ENCODE measurements at regions not wholly inside any gene's neighbourhood (a gene's known extent, or its start where the extent isn't known, plus 50 kb on each side); places are given as distances from the start of the nearest gene placed in this dataset.

DNA sequence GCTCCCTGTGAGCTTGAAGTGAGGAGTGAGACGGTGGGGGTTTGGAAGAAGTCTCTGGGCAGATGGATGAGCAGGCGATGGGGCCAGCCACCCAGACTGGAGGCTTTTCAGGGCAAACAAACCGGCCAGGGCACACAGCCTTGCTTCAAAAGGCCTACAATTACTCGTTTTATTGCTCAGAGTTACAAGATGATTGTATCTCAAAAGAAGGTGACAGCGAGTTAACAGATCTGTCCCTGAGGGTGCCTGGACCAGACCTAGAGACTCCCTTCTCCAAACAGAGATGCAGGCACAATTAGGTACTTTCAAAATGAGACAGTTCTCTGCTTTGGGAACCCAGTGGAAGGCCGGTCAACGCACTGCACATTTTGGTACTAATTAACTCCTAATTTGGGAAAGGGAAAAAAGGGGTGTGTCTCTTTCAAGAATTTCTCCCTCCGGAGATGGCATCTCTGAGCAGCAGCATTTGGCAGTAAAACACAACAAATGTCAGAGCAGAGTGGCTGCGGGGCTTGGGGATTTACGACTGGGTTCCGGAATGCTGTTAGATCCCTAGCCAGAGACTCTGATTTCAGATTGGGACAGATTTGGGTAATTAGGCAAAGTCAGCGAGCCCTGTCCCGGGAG lies 226.7 kb downstream of the TTC32 start:
- H3K79me2 ChIP-seq (ENCODE audit: insufficient read depth, low read length) = no peaks in the 10 kb centered on the region
- H3K4me1 ChIP-seq (ENCODE audit: insufficient read depth, low read length, severe bottlenecking) = no peaks in the 10 kb centered on the region
- TF ChIP-seq, protein P1, sequence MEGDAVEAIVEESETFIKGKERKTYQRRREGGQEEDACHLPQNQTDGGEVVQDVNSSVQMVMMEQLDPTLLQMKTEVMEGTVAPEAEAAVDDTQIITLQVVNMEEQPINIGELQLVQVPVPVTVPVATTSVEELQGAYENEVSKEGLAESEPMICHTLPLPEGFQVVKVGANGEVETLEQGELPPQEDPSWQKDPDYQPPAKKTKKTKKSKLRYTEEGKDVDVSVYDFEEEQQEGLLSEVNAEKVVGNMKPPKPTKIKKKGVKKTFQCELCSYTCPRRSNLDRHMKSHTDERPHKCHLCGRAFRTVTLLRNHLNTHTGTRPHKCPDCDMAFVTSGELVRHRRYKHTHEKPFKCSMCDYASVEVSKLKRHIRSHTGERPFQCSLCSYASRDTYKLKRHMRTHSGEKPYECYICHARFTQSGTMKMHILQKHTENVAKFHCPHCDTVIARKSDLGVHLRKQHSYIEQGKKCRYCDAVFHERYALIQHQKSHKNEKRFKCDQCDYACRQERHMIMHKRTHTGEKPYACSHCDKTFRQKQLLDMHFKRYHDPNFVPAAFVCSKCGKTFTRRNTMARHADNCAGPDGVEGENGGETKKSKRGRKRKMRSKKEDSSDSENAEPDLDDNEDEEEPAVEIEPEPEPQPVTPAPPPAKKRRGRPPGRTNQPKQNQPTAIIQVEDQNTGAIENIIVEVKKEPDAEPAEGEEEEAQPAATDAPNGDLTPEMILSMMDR (IDR thresholded peaks at IDR 0.05; ENCODE audit: low read length) = no peak
- TF ChIP-seq EZH2 (IDR thresholded peaks at IDR 0.05; ENCODE audit: borderline replicate concordance, low read length) = no peak
- no peak overlapping the region for H2AFZ ChIP-seq (ENCODE audit: low read length)
- no peaks in the 10 kb centered on the region for H3F3A ChIP-seq (ENCODE audit: insufficient read depth, low read length)
- no peak overlapping the region for H3K9ac ChIP-seq (ENCODE audit: low read length)
- H3K9me2 ChIP-seq (ENCODE audit: low read depth, low read length) = no peaks in the 10 kb centered on the region
- no peak overlapping the region for H3K4me3 ChIP-seq (ENCODE audit: low read depth, low read length, poor library complexity, severe bottlenecking)
- no peaks in the 10 kb centered on the region for H3K36me3 ChIP-seq (ENCODE audit: insufficient read depth, low read length)
- no peaks in the 10 kb centered on the region for H3K9me3 ChIP-seq (ENCODE audit: low read length)
- H3K4me2 ChIP-seq (ENCODE audit: low read length) = no peak overlapping the region
- H3K27me3 ChIP-seq (ENCODE audit: insufficient read depth, low read length) = no peaks in the 10 kb centered on the region
- no peak overlapping the region for H3K27ac ChIP-seq (ENCODE audit: low read depth, low read length, poor library complexity, severe bottlenecking)
- no peaks in the 10 kb centered on the region for H4K20me1 ChIP-seq (ENCODE audit: insufficient read depth, low read length)

GRCh38 chr2:19674051-19675002 lies 227.5 kb downstream of the TTC32 start:
- Histone ChIP-seq H4K20me1 (ENCODE audit: insufficient read depth, low read length) (no peaks in the 10 kb centered on the region), H3K27ac (ENCODE audit: low read depth, low read length, poor library complexity, severe bottlenecking) (no peak overlapping the region), H3F3A (ENCODE audit: insufficient read depth, low read length) (no peaks in the 10 kb centered on the region), H3K36me3 (ENCODE audit: insufficient read depth, low read length) (no peaks in the 10 kb centered on the region), H3K79me2 (ENCODE audit: insufficient read depth, low read length) (no peaks in the 10 kb centered on the region), H3K9me2 (ENCODE audit: low read depth, low read length) (no peaks in the 10 kb centered on the region), H3K4me2 (ENCODE audit: low read length) (no peak overlapping the region), H3K4me3 (ENCODE audit: low read depth, low read length, poor library complexity, severe bottlenecking) (no peak overlapping the region), H3K9ac (ENCODE audit: low read length) (no peak overlapping the region), H3K9me3 (ENCODE audit: low read length) (no peaks in the 10 kb centered on the region), H3K4me1 (ENCODE audit: insufficient read depth, low read length, severe bottlenecking) (no peaks in the 10 kb centered on the region), H3K27me3 (ENCODE audit: insufficient read depth, low read length) (no peaks in the 10 kb centered on the region), H2AFZ (ENCODE audit: low read length) (no peak overlapping the region)
- TF ChIP-seq EZH2 (IDR thresholded peaks at IDR 0.05; ENCODE audit: borderline replicate concordance, low read length) = no peak
- TF ChIP-seq, protein P1 (IDR thresholded peaks at IDR 0.05; ENCODE audit: low read length) = no peak

DNA sequence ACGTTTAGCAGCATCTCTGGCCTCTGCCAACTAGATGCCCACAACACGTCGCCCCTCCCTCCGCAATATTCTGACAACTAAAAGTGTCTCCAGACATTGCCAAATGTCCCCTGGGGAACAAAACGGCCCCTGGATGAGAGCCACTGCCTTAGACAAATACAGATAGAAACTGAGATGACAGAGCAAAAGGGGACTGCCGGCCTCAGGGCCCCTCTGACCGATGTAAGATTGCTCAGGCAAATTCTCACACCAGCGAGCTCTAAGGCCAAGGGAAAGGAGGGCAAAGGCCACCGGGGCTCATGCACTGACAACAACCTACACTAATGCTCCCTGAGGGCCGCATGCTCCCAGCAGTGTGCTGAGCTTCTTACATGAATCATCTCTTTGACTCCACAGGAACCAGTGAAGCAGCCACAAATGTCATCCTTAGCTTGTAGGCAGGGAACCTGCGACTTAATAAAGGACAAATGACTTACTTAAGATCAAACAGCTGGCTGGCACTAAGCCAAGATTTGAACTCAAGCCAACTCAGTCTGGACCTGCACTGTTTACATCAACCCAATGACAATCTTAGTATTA lies 228.5 kb downstream of the TTC32 start:
- Histone ChIP-seq H3K27me3 (ENCODE audit: insufficient read depth, low read length) (no peaks in the 10 kb centered on the region), H3K4me1 (ENCODE audit: insufficient read depth, low read length, severe bottlenecking) (no peaks in the 10 kb centered on the region), H3K9me3 (ENCODE audit: low read length) (no peaks in the 10 kb centered on the region), H3K27ac (ENCODE audit: low read depth, low read length, poor library complexity, severe bottlenecking) (no peak overlapping the region), H3F3A (ENCODE audit: insufficient read depth, low read length) (no peaks in the 10 kb centered on the region), H3K9me2 (ENCODE audit: low read depth, low read length) (no peaks in the 10 kb centered on the region), H3K36me3 (ENCODE audit: insufficient read depth, low read length) (no peaks in the 10 kb centered on the region), H3K4me3 (ENCODE audit: low read depth, low read length, poor library complexity, severe bottlenecking) (no peak overlapping the region), H3K79me2 (ENCODE audit: insufficient read depth, low read length) (no peaks in the 10 kb centered on the region), H3K4me2 (ENCODE audit: low read length) (no peak overlapping the region), H4K20me1 (ENCODE audit: insufficient read depth, low read length) (no peaks in the 10 kb centered on the region), H2AFZ (ENCODE audit: low read length) (no peak overlapping the region), H3K9ac (ENCODE audit: low read length) (no peak overlapping the region)
- TF ChIP-seq, protein P1 (IDR thresholded peaks at IDR 0.05; ENCODE audit: low read length) = no peak
- no peak for TF ChIP-seq EZH2 (IDR thresholded peaks at IDR 0.05; ENCODE audit: borderline replicate concordance, low read length)

Data from OCI-LY1 (cell line).